HCT116 (cell line): ENCODE measurements at regions not wholly inside any gene's neighbourhood (a gene's known extent, or its start where the extent isn't known, plus 50 kb on each side); places are given as distances from the start of the nearest gene placed in this dataset.

Source experiments
- ATAC-seq: fragments of 200-7000 bp; cut with Tn5 transposase; 2 replicates; pipeline ENCODE4 v1.9.1; 2020; ENCODE audit warnings: mild to moderate bottlenecking, moderate library complexity
- BruUV-seq: library from RNA; stranded (reverse); fragments of 400-500 nt; replicated peaks from 2 replicates; lab custom pipeline; 2021; lab: Mats Ljungman, UMichigan
- CTCF ChIA-PET: fragments of 300-600 bp; sonication (Branson Sonifier 250); formaldehyde crosslinking; loops from one replicate; lab custom pipeline; 2021; ENCODE audit warnings: antibody characterized with exemption; lab: Charles Lee
- POLR2A ChIA-PET: fragments of 300-600, 350-600 bp; sonication (Branson Sonifier 250); formaldehyde crosslinking; loops from one replicate; lab custom pipeline; 2021; ENCODE audit warnings: antibody characterized with exemption; lab: Charles Lee
- RAD21 ChIA-PET, 2 experiments: fragments of 300-600 bp; sonication (Branson Sonifier 250); formaldehyde crosslinking; loops; one replicate each; lab custom pipeline; 2023; ENCODE audit warnings: low total read pairs in 2 of 2; ENCODE audit not compliant: uncharacterized antibody in 2 of 2, unreplicated experiment in 2 of 2, low non-redundant PET in 1 of 2; lab: Charles Lee
- DNase-seq: peaks from one replicate; pipeline ENCODE4 v3.0.0-alpha.2; 2010; ENCODE audit warnings: low read depth, low spot score
- H2AFZ ChIP-seq: fragments of 200-600 bp; shearing (Covaris generic), sonication (generic); 2 replicates; pipeline ENCODE4 v1.6.1; 2017; ENCODE audit warnings: low read depth, mixed run types, mixed read lengths, antibody characterized with exemption, low read length; ENCODE audit not compliant: poor library complexity, severe bottlenecking
- H3K27ac ChIP-seq: 2 replicates; pipeline ENCODE4 v1.5.1; 2012; ENCODE audit warnings: low read depth, low read length
- H3K27me3 ChIP-seq: fragments of 200-600 bp; sonication (generic); 2 replicates; pipeline ENCODE4 v1.6.1; 2016; ENCODE audit warnings: mixed run types, low read length, mixed read lengths; ENCODE audit not compliant: insufficient read depth
- H3K36me3 ChIP-seq, 2 experiments: fragments of 200-500 bp in 1 of 2; fragments of 200-600 bp in 1 of 2; sonication (Bioruptor generic) in 1 of 2; sonication (generic) in 1 of 2; 2 replicates each; pipeline versions ENCODE4 v1.5.1 to v1.6.1; 2014 to 2016; ENCODE audit warnings: low read length in 2 of 2, inconsistent platforms in 1 of 2, mixed read lengths in 1 of 2, mixed run types in 1 of 2; ENCODE audit not compliant: insufficient read depth in 2 of 2, control insufficient read depth in 1 of 2
- H3K4me1 ChIP-seq, 2 experiments: fragments of 200-600 bp in 1 of 2; sonication (generic) in 1 of 2; 2 replicates each; pipeline versions ENCODE4 v1.5.1 to v1.6.1; 2012 to 2017; ENCODE audit warnings: low read length in 2 of 2, inconsistent platforms in 1 of 2, mild to moderate bottlenecking in 1 of 2, mixed read lengths in 1 of 2, mixed run types in 1 of 2, moderate library complexity in 1 of 2; ENCODE audit not compliant: insufficient read depth in 2 of 2, control insufficient read depth in 1 of 2
- H3K4me2 ChIP-seq: fragments of 200-600 bp; sonication (generic); 2 replicates; pipeline ENCODE4 v1.6.1; 2017; ENCODE audit warnings: mixed run types, low read length, mixed read lengths
- H3K4me3 ChIP-seq, 2 experiments: fragments of 200-600 bp in 1 of 2; sonication (generic) in 1 of 2; replicated peaks in 1 of 2; 2 replicates each; pipeline ENCODE4 v1.5.1; 2011 to 2016; ENCODE audit warnings: low read length in 2 of 2, control low read depth in 1 of 2, low read depth in 1 of 2, mild to moderate bottlenecking in 1 of 2, mixed read lengths in 1 of 2, mixed run types in 1 of 2
- H3K79me2 ChIP-seq: fragments of 200-600 bp; sonication (generic); 2 replicates; pipeline ENCODE4 v1.6.1; 2017; ENCODE audit warnings: mild to moderate bottlenecking, mixed run types, low read length, moderate library complexity, mixed read lengths; ENCODE audit not compliant: insufficient read depth
- H3K9ac ChIP-seq: fragments of 200-600 bp; sonication (generic); 2 replicates; pipeline ENCODE4 v1.6.1; 2016; ENCODE audit warnings: low read length, mixed read lengths
- H3K9me2 ChIP-seq: fragments of 200-600 bp; sonication (generic), shearing (Covaris generic); 2 replicates; pipeline ENCODE4 v1.6.1; 2017; ENCODE audit warnings: mixed run types, mild to moderate bottlenecking, moderate library complexity; ENCODE audit not compliant: insufficient read depth
- H3K9me3 ChIP-seq, 2 experiments: fragments of 200-500 bp in 1 of 2; fragments of 200-600 bp in 1 of 2; sonication (Bioruptor generic) in 1 of 2; sonication (generic) in 1 of 2; 2 replicates each; pipeline ENCODE4 v1.6.1; 2014 to 2017; ENCODE audit warnings: low read length in 2 of 2, mixed read lengths in 2 of 2, inconsistent platforms in 1 of 2, low read depth in 1 of 2, mild to moderate bottlenecking in 1 of 2, mixed run types in 1 of 2, moderate library complexity in 1 of 2; ENCODE audit not compliant: control insufficient read depth in 1 of 2, insufficient read depth in 1 of 2
- H4K20me1 ChIP-seq: fragments of 200-600 bp; sonication (generic), shearing (Covaris generic); 2 replicates; pipeline ENCODE4 v1.6.1; 2017; ENCODE audit warnings: mixed run types, mild to moderate bottlenecking, moderate library complexity; ENCODE audit not compliant: insufficient read depth
- CBX3 ChIP-seq: IDR thresholded peaks from 2 replicates; pipeline ENCODE4 v1.6.1; 2012; ENCODE audit warnings: low read depth
- CEBPB ChIP-seq: IDR thresholded peaks from 2 replicates; pipeline ENCODE4 v1.6.1; 2012; ENCODE audit warnings: low read depth
- CTCF ChIP-seq, 3 experiments: fragments of 200-600 bp in 1 of 3; sonication (generic) in 1 of 3; IDR thresholded peaks in 2 of 3; conservative IDR thresholded peaks in 1 of 3; 2 replicates each; pipeline ENCODE4 v1.5.1; 2012 to 2017; ENCODE audit warnings: low read depth in 2 of 3, low read length in 2 of 3, antibody characterized with exemption in 1 of 3, borderline replicate concordance in 1 of 3, control low read depth in 1 of 3, mild to moderate bottlenecking in 1 of 3, mixed read lengths in 1 of 3, mixed run types in 1 of 3, moderate library complexity in 1 of 3; ENCODE audit not compliant: insufficient read depth in 1 of 3
- EGR1 ChIP-seq: IDR thresholded peaks from 2 replicates; pipeline ENCODE4 v1.6.1; 2012; ENCODE audit warnings: low read depth
- ELF1 ChIP-seq: IDR thresholded peaks from 2 replicates; pipeline ENCODE4 v1.6.1; 2012; ENCODE audit warnings: low read depth, borderline replicate concordance
- EZH2 ChIP-seq: fragments of 200-600 bp; sonication (generic); IDR thresholded peaks from 2 replicates; pipeline ENCODE4 v1.6.1; 2017; ENCODE audit warnings: antibody characterized with exemption, mixed run types
- EZH2phosphoT487 ChIP-seq: fragments of 200-600 bp; IDR thresholded peaks from 2 replicates; pipeline ENCODE4 v1.6.1; 2018; ENCODE audit warnings: antibody characterized with exemption, borderline replicate concordance
- FOSL1 ChIP-seq: IDR thresholded peaks from 2 replicates; pipeline ENCODE4 v1.6.1; 2012; ENCODE audit warnings: low read depth
- JUND ChIP-seq: IDR thresholded peaks from 2 replicates; pipeline ENCODE4 v1.6.1; 2012
- POLR2A ChIP-seq: IDR thresholded peaks from 2 replicates; pipeline ENCODE4 v1.7.0; 2011; ENCODE audit warnings: borderline replicate concordance; ENCODE audit not compliant: insufficient read depth, insufficient read length; ENCODE audit errors: extremely low read depth
- POLR2AphosphoS5 ChIP-seq: IDR thresholded peaks from 2 replicates; pipeline ENCODE4 v1.6.1; 2011; ENCODE audit warnings: mild to moderate bottlenecking, low read depth, low read length, moderate library complexity
- RAD21 ChIP-seq: IDR thresholded peaks from 2 replicates; pipeline ENCODE4 v1.6.1; 2012; ENCODE audit warnings: low read depth, mild to moderate bottlenecking
- REST ChIP-seq: IDR thresholded peaks from 2 replicates; pipeline ENCODE4 v1.6.1; 2012; ENCODE audit warnings: low read depth
- SRF ChIP-seq: IDR thresholded peaks from 2 replicates; pipeline ENCODE4 v1.6.1; 2012; ENCODE audit warnings: low read depth
- ZFX ChIP-seq: fragments of 450-650 bp; IDR thresholded peaks from 2 replicates; pipeline ENCODE4 v1.6.1; 2017
- ZNF274 ChIP-seq: fragments of 200-500 bp; sonication (Bioruptor generic); IDR thresholded peaks from 2 replicates; pipeline ENCODE4 v1.6.1; 2014; ENCODE audit warnings: mild to moderate bottlenecking, low read depth, low read length, inconsistent platforms
- intact Hi-C: fragments of 100-400 bp; cut with micrococcal nuclease; formaldehyde crosslinking; loops from 2 replicates; pipeline ENCODE4 v1.10.0; 2022
- TF ChIP-seq, protein P1 (sequence below): IDR thresholded peaks from 2 replicates; pipeline ENCODE4 v1.6.1; 2012

- no TSS peak for BruUV-seq
- no peaks in the 10 kb centered on the region for H3K9me2 ChIP-seq
- H3K27me3 ChIP-seq, result no peaks in the 10 kb centered on the region
- H3K79me2 ChIP-seq, result no peaks in the 10 kb centered on the region
- no peak overlapping the region for H2AFZ ChIP-seq
- DNase-seq, result no peak
- H4K20me1 ChIP-seq, result no peaks in the 10 kb centered on the region
- ATAC-seq, result peak; percentile 63
- ChIA-PET CTCF (no interaction called here), RAD21 (no interaction called here), POLR2A (no interaction called here)
- H3K4me1 ChIP-seq, result peaks cover 0 to 4% of the 10 kb centered on the region in 2 experiments; a peak in 1 of 4 replicates
- no peaks in the 10 kb centered on the region for H3K36me3 ChIP-seq
- H3K4me3 ChIP-seq, result no peak overlapping the region
- no peak overlapping the region for H3K9ac ChIP-seq
- intact Hi-C loops, result no loop called here
- H3K27ac ChIP-seq, result no peak overlapping the region
- H3K4me2 ChIP-seq, result no peak overlapping the region
- TF ChIP-seq EZH2 (no peak), EGR1 (no peak), CTCF (IDR thresholded peaks at IDR 0.05 in 2 of 3, conservative IDR thresholded peaks at IDR 0.05 in 1 of 3; ENCODE audit: borderline replicate concordance in 1 of 3, insufficient read depth in 1 of 3, low read depth in 2 of 3, low read length in 2 of 3) (no peak), ELF1 (no peak), CEBPB (no peak), POLR2AphosphoS5 (no peak)
- H3K9me3 ChIP-seq, result no peaks in the 10 kb centered on the region
Observed at GRCh38 chr3:72034986-72035385, 250.0 kb upstream of the PROK2 start.

DNA sequence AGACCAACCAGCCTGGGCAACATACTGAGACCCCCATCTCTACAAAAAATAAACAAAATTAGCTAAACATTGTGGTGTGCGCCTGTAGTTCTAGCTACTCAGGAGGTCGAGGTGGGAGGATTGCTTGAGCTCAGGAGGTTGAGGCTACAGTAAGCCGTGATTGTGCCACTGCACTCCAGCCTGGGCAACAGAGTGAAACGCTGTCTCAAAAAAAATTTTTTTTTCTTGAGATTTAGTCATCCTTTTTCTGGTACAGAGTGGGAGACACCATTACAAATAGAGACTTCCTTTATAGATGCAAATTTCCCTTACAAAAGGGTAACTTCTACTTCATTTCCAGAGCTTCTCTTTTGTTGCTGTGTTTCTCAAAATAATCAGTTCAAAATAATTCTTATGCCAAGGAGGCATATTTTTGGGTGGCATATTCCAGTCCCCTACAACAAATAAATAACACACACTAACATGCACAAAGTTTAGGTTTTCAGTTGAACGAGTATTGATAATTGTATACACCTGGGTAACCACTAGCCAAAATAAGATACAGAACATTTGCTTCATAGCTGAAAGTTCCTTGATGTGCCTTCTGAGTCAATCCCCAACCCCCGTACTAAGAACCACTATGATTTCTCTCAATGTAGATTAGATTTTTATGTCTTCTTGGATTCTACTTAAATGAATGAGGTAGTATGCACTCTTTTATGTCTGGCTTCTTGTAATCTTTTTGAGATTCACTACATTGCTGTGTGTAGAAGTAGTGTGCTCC lies 248.9 kb upstream of the PROK2 start:
- RAD21 ChIA-PET, result no interaction called here
- Histone ChIP-seq H3K9me2 (no peaks in the 10 kb centered on the region), H3K27ac (no peak overlapping the region), H2AFZ (no peak overlapping the region), H3K79me2 (no peaks in the 10 kb centered on the region), H3K9me3 (no peaks in the 10 kb centered on the region), H3K27me3 (no peaks in the 10 kb centered on the region), H3K36me3 (no peaks in the 10 kb centered on the region), H4K20me1 (no peaks in the 10 kb centered on the region), H3K4me1 (peaks cover 0 to 4% of the 10 kb centered on the region in 2 experiments; a peak in 1 of 4 replicates), H3K4me2 (no peak overlapping the region), H3K4me3 (no peak overlapping the region), H3K9ac (no peak overlapping the region)
- ATAC-seq, result no peak
- BruUV-seq, result no TSS peak
- DNase-seq, result no peak
- CTCF ChIA-PET, result no interaction called here
- intact Hi-C loops, result no loop called here
- POLR2A ChIA-PET, result no interaction called here
- TF ChIP-seq FOSL1, result no peak
- TF ChIP-seq RAD21, result no peak
- TF ChIP-seq, protein P1, sequence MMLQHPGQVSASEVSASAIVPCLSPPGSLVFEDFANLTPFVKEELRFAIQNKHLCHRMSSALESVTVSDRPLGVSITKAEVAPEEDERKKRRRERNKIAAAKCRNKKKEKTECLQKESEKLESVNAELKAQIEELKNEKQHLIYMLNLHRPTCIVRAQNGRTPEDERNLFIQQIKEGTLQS, result no peak
- TF ChIP-seq SRF, result no peak
- TF ChIP-seq EZH2phosphoT487, result no peak
- TF ChIP-seq ZFX, result no peak
- TF ChIP-seq POLR2A, result no peak
- TF ChIP-seq CBX3, result no peak
- TF ChIP-seq JUND, result no peak
- TF ChIP-seq REST, result no peak
- TF ChIP-seq ZNF274, result no peak
